ENCODE measurements at regions not wholly inside any gene's neighbourhood (a gene's known extent, or its start where the extent isn't known, plus 50 kb on each side); places are given as distances from the start of the nearest gene placed in this dataset.

GRCh38 chr13:82096256-82096655 lies 1755.3 kb upstream of the SPRY2 start:
- H4K20me1 ChIP-seq (ENCODE audit: insufficient read depth), result no peaks in the 10 kb centered on the region
- H3K9ac ChIP-seq, result no peak overlapping the region
- TF ChIP-seq, protein P1, sequence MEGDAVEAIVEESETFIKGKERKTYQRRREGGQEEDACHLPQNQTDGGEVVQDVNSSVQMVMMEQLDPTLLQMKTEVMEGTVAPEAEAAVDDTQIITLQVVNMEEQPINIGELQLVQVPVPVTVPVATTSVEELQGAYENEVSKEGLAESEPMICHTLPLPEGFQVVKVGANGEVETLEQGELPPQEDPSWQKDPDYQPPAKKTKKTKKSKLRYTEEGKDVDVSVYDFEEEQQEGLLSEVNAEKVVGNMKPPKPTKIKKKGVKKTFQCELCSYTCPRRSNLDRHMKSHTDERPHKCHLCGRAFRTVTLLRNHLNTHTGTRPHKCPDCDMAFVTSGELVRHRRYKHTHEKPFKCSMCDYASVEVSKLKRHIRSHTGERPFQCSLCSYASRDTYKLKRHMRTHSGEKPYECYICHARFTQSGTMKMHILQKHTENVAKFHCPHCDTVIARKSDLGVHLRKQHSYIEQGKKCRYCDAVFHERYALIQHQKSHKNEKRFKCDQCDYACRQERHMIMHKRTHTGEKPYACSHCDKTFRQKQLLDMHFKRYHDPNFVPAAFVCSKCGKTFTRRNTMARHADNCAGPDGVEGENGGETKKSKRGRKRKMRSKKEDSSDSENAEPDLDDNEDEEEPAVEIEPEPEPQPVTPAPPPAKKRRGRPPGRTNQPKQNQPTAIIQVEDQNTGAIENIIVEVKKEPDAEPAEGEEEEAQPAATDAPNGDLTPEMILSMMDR (conservative IDR thresholded peaks at IDR 0.05; ENCODE audit: low read depth, low read length), result no peak
- no peaks in the 10 kb centered on the region for H3K4me1 ChIP-seq (ENCODE audit: low read depth, poor library complexity, severe bottlenecking)
- H3K27me3 ChIP-seq (ENCODE audit: insufficient read depth, low read depth), result no peaks in the 10 kb centered on the region
- H3K4me3 ChIP-seq (IDR thresholded peaks at IDR 0.05; ENCODE audit: insufficient read depth, low read depth, low read length), result no peak overlapping the region
- H3K27ac ChIP-seq, result no peak overlapping the region
- H3K79me2 ChIP-seq (ENCODE audit: insufficient read depth, low read depth), result no peaks in the 10 kb centered on the region
- no peak overlapping the region for H2AFZ ChIP-seq (ENCODE audit: low read depth)
- no peaks in the 10 kb centered on the region for H3K36me3 ChIP-seq (ENCODE audit: insufficient read depth)
- H3K4me2 ChIP-seq, result no peak overlapping the region

DNA sequence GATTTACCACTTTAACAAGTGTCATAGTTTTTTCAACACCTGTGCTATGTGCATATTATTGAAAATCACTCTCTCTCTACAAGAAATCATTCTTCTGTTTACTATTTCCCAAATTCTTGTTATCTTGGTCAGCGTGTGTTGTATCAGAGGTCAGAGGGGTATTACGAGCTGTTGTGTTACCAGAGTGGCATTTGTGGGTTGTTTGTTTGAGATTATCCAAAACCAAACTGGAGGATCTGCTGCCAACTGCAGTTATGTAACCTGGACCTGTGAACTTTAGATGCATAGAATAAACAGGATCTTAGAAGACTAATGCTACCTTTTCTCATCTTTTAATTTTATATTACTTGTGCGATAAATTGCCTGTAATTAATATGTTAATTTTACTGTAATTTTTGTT lies 1751.4 kb upstream of the SPRY2 start:
- Histone ChIP-seq H3K4me2 (no peak overlapping the region), H3K4me1 (ENCODE audit: low read depth, poor library complexity, severe bottlenecking) (no peaks in the 10 kb centered on the region), H3K79me2 (ENCODE audit: insufficient read depth, low read depth) (no peaks in the 10 kb centered on the region), H3K27ac (no peak overlapping the region), H4K20me1 (ENCODE audit: insufficient read depth) (no peaks in the 10 kb centered on the region), H3K9ac (no peak overlapping the region), H3K36me3 (ENCODE audit: insufficient read depth) (no peaks in the 10 kb centered on the region), H3K4me3 (IDR thresholded peaks at IDR 0.05; ENCODE audit: insufficient read depth, low read depth, low read length) (no peak overlapping the region), H3K27me3 (ENCODE audit: insufficient read depth, low read depth) (no peaks in the 10 kb centered on the region), H2AFZ (ENCODE audit: low read depth) (no peak overlapping the region)
- TF ChIP-seq, protein P1 (conservative IDR thresholded peaks at IDR 0.05; ENCODE audit: low read depth, low read length), result no peak

- Histone ChIP-seq H3K9ac (no peak overlapping the region), H3K27ac (no peak overlapping the region), H3K4me3 (IDR thresholded peaks at IDR 0.05; ENCODE audit: insufficient read depth, low read depth, low read length) (no peak overlapping the region), H3K27me3 (ENCODE audit: insufficient read depth, low read depth) (no peaks in the 10 kb centered on the region), H2AFZ (ENCODE audit: low read depth) (no peak overlapping the region), H3K4me1 (ENCODE audit: low read depth, poor library complexity, severe bottlenecking) (no peaks in the 10 kb centered on the region), H4K20me1 (ENCODE audit: insufficient read depth) (no peaks in the 10 kb centered on the region), H3K79me2 (ENCODE audit: insufficient read depth, low read depth) (no peaks in the 10 kb centered on the region), H3K36me3 (ENCODE audit: insufficient read depth) (no peaks in the 10 kb centered on the region), H3K4me2 (no peak overlapping the region)
- TF ChIP-seq, protein P1 (conservative IDR thresholded peaks at IDR 0.05; ENCODE audit: low read depth, low read length), result no peak
Observed at GRCh38 chr13:82088781-82089180, 1747.9 kb upstream of the SPRY2 start.

GRCh38 chr13:82076496-82076895 lies 1735.6 kb upstream of the SPRY2 start:
- no peaks in the 10 kb centered on the region for H3K36me3 ChIP-seq (ENCODE audit: insufficient read depth)
- H3K27ac ChIP-seq, result no peak overlapping the region

More at GRCh38 chr13:82076496-82076895, 1735.6 kb upstream of the SPRY2 start:
- Histone ChIP-seq H3K79me2 (ENCODE audit: insufficient read depth, low read depth) (no peaks in the 10 kb centered on the region), H3K9ac (no peak overlapping the region), H3K4me3 (IDR thresholded peaks at IDR 0.05; ENCODE audit: insufficient read depth, low read depth, low read length) (no peak overlapping the region), H3K4me2 (no peak overlapping the region), H4K20me1 (ENCODE audit: insufficient read depth) (no peaks in the 10 kb centered on the region), H3K4me1 (ENCODE audit: low read depth, poor library complexity, severe bottlenecking) (no peaks in the 10 kb centered on the region), H2AFZ (ENCODE audit: low read depth) (no peak overlapping the region), H3K27me3 (ENCODE audit: insufficient read depth, low read depth) (no peaks in the 10 kb centered on the region)
- TF ChIP-seq, protein P1 (conservative IDR thresholded peaks at IDR 0.05; ENCODE audit: low read depth, low read length), result no peak

Measured in KMS-11 (cell line).